ENCODE measurements at regions not wholly inside any gene's neighbourhood (a gene's known extent, or its start where the extent isn't known, plus 50 kb on each side); places are given as distances from the start of the nearest gene placed in this dataset.

GRCh38 chr10:52956861-52957260 is 184.3 kb upstream of the MBL2 start:
- TF ChIP-seq, protein P1, sequence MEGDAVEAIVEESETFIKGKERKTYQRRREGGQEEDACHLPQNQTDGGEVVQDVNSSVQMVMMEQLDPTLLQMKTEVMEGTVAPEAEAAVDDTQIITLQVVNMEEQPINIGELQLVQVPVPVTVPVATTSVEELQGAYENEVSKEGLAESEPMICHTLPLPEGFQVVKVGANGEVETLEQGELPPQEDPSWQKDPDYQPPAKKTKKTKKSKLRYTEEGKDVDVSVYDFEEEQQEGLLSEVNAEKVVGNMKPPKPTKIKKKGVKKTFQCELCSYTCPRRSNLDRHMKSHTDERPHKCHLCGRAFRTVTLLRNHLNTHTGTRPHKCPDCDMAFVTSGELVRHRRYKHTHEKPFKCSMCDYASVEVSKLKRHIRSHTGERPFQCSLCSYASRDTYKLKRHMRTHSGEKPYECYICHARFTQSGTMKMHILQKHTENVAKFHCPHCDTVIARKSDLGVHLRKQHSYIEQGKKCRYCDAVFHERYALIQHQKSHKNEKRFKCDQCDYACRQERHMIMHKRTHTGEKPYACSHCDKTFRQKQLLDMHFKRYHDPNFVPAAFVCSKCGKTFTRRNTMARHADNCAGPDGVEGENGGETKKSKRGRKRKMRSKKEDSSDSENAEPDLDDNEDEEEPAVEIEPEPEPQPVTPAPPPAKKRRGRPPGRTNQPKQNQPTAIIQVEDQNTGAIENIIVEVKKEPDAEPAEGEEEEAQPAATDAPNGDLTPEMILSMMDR (conservative IDR thresholded peaks at IDR 0.05): no peak
- WGBS, 2 experiments (ENCODE audit: insufficient coverage in 1 of 2, insufficient read length in 1 of 2): 90 to 98% methylated on average over 5 of the region's 5 CpGs
- H3K27me3 Mint-ChIP-seq (ENCODE audit: insufficient read depth): no peaks in the 10 kb centered on the region
- H3K9me3 ChIP-seq (ENCODE audit: control insufficient read depth, low read length): no peaks in the 10 kb centered on the region
- H3K4me3 ChIP-seq (ENCODE audit: low read length): no peak overlapping the region
- H3K27ac ChIP-seq (ENCODE audit: low read depth, low read length): no peak overlapping the region
- no peak overlapping the region for H3K27ac Mint-ChIP-seq
- no peaks in the 10 kb centered on the region for H3K36me3 Mint-ChIP-seq (ENCODE audit: low read depth)
- peaks cover 10% of the 10 kb centered on the region for H3K4me1 Mint-ChIP-seq
- H3K9ac ChIP-seq (ENCODE audit: extremely low read depth, low read length, poor library complexity, severe bottlenecking): no peak overlapping the region
- no peak overlapping the region for H3K4me3 Mint-ChIP-seq
- no peaks in the 10 kb centered on the region for H3K27me3 ChIP-seq (ENCODE audit: control insufficient read depth, insufficient read depth, low read length, poor library complexity, severe bottlenecking)
- H3K36me3 ChIP-seq (ENCODE audit: control insufficient read depth, insufficient read depth, low read length): no peaks in the 10 kb centered on the region
- peaks cover 3% of the 10 kb centered on the region for H3K9me3 Mint-ChIP-seq
- H3K4me1 ChIP-seq (ENCODE audit: control insufficient read depth, insufficient read depth, low read length): no peaks in the 10 kb centered on the region
- no peak for DNase-seq

DNA sequence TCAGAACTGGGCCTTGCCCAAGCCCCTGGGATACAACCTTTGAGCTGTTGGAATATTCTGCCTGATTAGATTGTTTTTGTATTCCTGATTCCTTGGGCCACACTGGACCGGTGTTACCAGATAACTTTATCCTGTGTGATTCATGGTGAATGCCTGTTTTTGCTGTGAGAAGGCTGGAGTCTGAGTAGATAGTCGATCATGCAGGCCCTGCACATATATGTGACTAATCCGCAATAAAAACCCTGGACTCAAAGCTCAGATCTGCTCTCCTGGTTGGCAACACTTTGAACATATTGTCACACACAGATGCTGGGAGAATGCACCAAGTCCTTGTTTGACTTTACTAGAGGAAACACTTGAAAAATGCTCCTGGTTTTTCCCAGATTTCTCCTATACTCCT is 183.9 kb upstream of the MBL2 start:
- Mint-ChIP-seq H3K9me3 (peaks cover 3% of the 10 kb centered on the region), H3K36me3 (ENCODE audit: low read depth) (no peaks in the 10 kb centered on the region), H3K4me3 (no peak overlapping the region), H3K27ac (no peak overlapping the region), H3K4me1 (peaks cover 10% of the 10 kb centered on the region), H3K27me3 (ENCODE audit: insufficient read depth) (no peaks in the 10 kb centered on the region)
- 83 to 90% methylated on average over 3 of the region's 3 CpGs for WGBS, 2 experiments (ENCODE audit: insufficient coverage in 1 of 2, insufficient read length in 1 of 2)
- DNase-seq: no peak
- Histone ChIP-seq H3K9me3 (ENCODE audit: control insufficient read depth, low read length) (no peaks in the 10 kb centered on the region), H3K27me3 (ENCODE audit: control insufficient read depth, insufficient read depth, low read length, poor library complexity, severe bottlenecking) (no peaks in the 10 kb centered on the region), H3K9ac (ENCODE audit: extremely low read depth, low read length, poor library complexity, severe bottlenecking) (no peak overlapping the region), H3K36me3 (ENCODE audit: control insufficient read depth, insufficient read depth, low read length) (no peaks in the 10 kb centered on the region), H3K4me3 (ENCODE audit: low read length) (no peak overlapping the region), H3K27ac (ENCODE audit: low read depth, low read length) (no peak overlapping the region), H3K4me1 (ENCODE audit: control insufficient read depth, insufficient read depth, low read length) (no peaks in the 10 kb centered on the region)
- TF ChIP-seq, protein P1 (conservative IDR thresholded peaks at IDR 0.05): no peak

- peaks cover 3% of the 10 kb centered on the region for H3K9me3 Mint-ChIP-seq
- no peak overlapping the region for H3K4me3 ChIP-seq (ENCODE audit: low read length)
- TF ChIP-seq, protein P1 (conservative IDR thresholded peaks at IDR 0.05): no peak
- no peak for DNase-seq
- H3K4me3 Mint-ChIP-seq: no peak overlapping the region
- H3K4me1 ChIP-seq (ENCODE audit: control insufficient read depth, insufficient read depth, low read length): no peaks in the 10 kb centered on the region
- H3K27ac ChIP-seq (ENCODE audit: low read depth, low read length): no peak overlapping the region
- H3K36me3 Mint-ChIP-seq (ENCODE audit: low read depth): no peaks in the 10 kb centered on the region
- H3K4me1 Mint-ChIP-seq: peaks cover 10% of the 10 kb centered on the region
- no peak overlapping the region for H3K27ac Mint-ChIP-seq
- no peaks in the 10 kb centered on the region for H3K9me3 ChIP-seq (ENCODE audit: control insufficient read depth, low read length)
- WGBS, 2 experiments (ENCODE audit: insufficient coverage in 1 of 2, insufficient read length in 1 of 2): 96 to 98% methylated on average over 17 to 21 of the region's 21 CpGs
- H3K9ac ChIP-seq (ENCODE audit: extremely low read depth, low read length, poor library complexity, severe bottlenecking): no peak overlapping the region
- no peaks in the 10 kb centered on the region for H3K27me3 Mint-ChIP-seq (ENCODE audit: insufficient read depth)
- H3K36me3 ChIP-seq (ENCODE audit: control insufficient read depth, insufficient read depth, low read length): no peaks in the 10 kb centered on the region
- H3K27me3 ChIP-seq (ENCODE audit: control insufficient read depth, insufficient read depth, low read length, poor library complexity, severe bottlenecking): no peaks in the 10 kb centered on the region
These were observed 182.8 kb upstream of the MBL2 start for GRCh38 chr10:52955337-52955736.

Data from endodermal cell (in vitro differentiated cells).